CD4-positive, CD25-positive, alpha-beta regulatory T cell (primary cell): ENCODE measurements at regions not wholly inside any gene's neighbourhood (a gene's known extent, or its start where the extent isn't known, plus 50 kb on each side); places are given as distances from the start of the nearest gene placed in this dataset.
"Not testable (repeated sequence)": the region's sequence is repeated elsewhere in the genome, so short reads cannot be mapped to it uniquely, and the experiment has no call there.

Experiments
- ATAC-seq, 2 donors: fragments of 150-1000 bp; cut with Tn5 transposase; one replicate each; pipeline ENCODE4 v1.10.0; 2021; ENCODE audit warnings: low read depth in 2 of 2, moderate number of reproducible peaks in 2 of 2, moderate library complexity in 1 of 2
- DNase-seq, 3 donors: peaks; one replicate each; pipeline versions ENCODE4 v3.0.0 to v3.0.0-alpha.2; 2012 to 2022; ENCODE audit warnings: mixed read lengths in 1 of 3
- H3K27ac ChIP-seq: one replicate; pipeline ENCODE4 v1.7.0; 2013; ENCODE audit warnings: mild to moderate bottlenecking, low read length; ENCODE audit not compliant: insufficient read depth, poor library complexity, severe bottlenecking
- H3K27me3 ChIP-seq: one replicate; pipeline ENCODE4 v1.7.0; 2013; ENCODE audit warnings: low read length; ENCODE audit not compliant: control insufficient read depth, insufficient read depth
- H3K36me3 ChIP-seq: one replicate; pipeline ENCODE4 v1.7.0; 2013; ENCODE audit warnings: mild to moderate bottlenecking, low read length, moderate library complexity; ENCODE audit not compliant: control insufficient read depth, insufficient read depth
- H3K4me1 ChIP-seq: 2 replicates; pipeline ENCODE4 v1.7.0; 2013; ENCODE audit warnings: mild to moderate bottlenecking, low read length; ENCODE audit not compliant: insufficient read depth, control insufficient read depth, poor library complexity, severe bottlenecking
- H3K4me3 ChIP-seq: one replicate; pipeline ENCODE4 v1.7.0; 2013; ENCODE audit warnings: low read depth, mild to moderate bottlenecking, low read length, moderate library complexity
- H3K9me3 ChIP-seq, 2 experiments: 1 replicate in 1 of 2; 2 replicates in 1 of 2; pipeline ENCODE4 v1.7.0; 2013; ENCODE audit warnings: low read length in 2 of 2, mild to moderate bottlenecking in 1 of 2, moderate library complexity in 1 of 2; ENCODE audit not compliant: control insufficient read depth in 2 of 2
- H3K27ac Mint-ChIP-seq, 3 donors: one replicate each; pipeline ENCODE4 v1.8.0; 2020 to 2022; ENCODE audit warnings: mild to moderate bottlenecking in 3 of 3, mixed read lengths in 3 of 3, moderate library complexity in 2 of 3
- H3K27me3 Mint-ChIP-seq: one replicate; pipeline ENCODE4 v1.8.0; 2022; ENCODE audit warnings: mild to moderate bottlenecking, mixed read lengths
- H3K36me3 Mint-ChIP-seq: one replicate; pipeline ENCODE4 v1.8.0; 2020; ENCODE audit warnings: mixed read lengths
- H3K4me1 Mint-ChIP-seq, 4 donors: one replicate each; pipeline ENCODE4 v1.8.0; 2020 to 2022; ENCODE audit warnings: mixed read lengths in 4 of 4, mild to moderate bottlenecking in 1 of 4
- H3K4me3 Mint-ChIP-seq, 4 donors: one replicate each; pipeline ENCODE4 v1.8.0; 2020 to 2022; ENCODE audit warnings: mild to moderate bottlenecking in 4 of 4, mixed read lengths in 4 of 4, moderate library complexity in 3 of 4
- H3K9me3 Mint-ChIP-seq, 7 donors: one replicate each; pipeline ENCODE4 v1.8.0; 2020 to 2022; ENCODE audit warnings: mixed read lengths in 7 of 7, mild to moderate bottlenecking in 3 of 7, moderate library complexity in 2 of 7

DNA sequence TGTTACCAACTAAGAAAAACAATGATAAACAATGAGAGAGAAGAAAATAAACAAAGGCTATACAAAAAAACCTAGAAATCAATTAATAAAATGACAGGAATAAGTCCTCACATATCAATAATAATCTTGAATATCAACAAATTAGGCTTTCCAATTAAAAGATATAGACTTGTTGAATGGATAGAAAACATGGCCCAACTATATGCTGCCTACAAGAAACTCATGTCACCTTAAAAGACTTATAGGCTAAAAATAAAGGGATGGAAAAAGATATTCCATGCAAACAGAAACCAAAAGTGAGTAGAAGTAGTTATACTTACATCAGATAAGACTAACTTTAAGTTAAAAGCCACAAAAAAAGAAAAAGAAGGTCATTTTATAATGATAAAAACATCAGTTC, 183.9 kb downstream of the MYRFL start:
- H3K4me1 ChIP-seq: no peaks in the 10 kb centered on the region
- Mint-ChIP-seq H3K36me3 (peaks cover 3% of the 10 kb centered on the region), H3K4me1 (no peaks in the 10 kb centered on the region), H3K27me3 (peaks cover 4% of the 10 kb centered on the region), H3K9me3 (peaks cover 3 to 45% (median 10%) of the 10 kb centered on the region in 7 donors), H3K4me3 (no peak overlapping the region), H3K27ac (no peak overlapping the region)
- no peak overlapping the region for H3K27ac ChIP-seq
- H3K27me3 ChIP-seq: no peaks in the 10 kb centered on the region
- H3K4me3 ChIP-seq: no peak overlapping the region
- ATAC-seq (no peak), DNase-seq (no peak)
- peaks cover 6 to 22% of the 10 kb centered on the region in 2 experiments for H3K9me3 ChIP-seq
- no peaks in the 10 kb centered on the region for H3K36me3 ChIP-seq

- no peak for ATAC-seq
- peaks cover 6 to 18% of the 10 kb centered on the region in 2 experiments for H3K9me3 ChIP-seq
- H3K27me3 ChIP-seq: no peaks in the 10 kb centered on the region
- DNase-seq: no peak
- H3K4me1 ChIP-seq: no peaks in the 10 kb centered on the region
- Mint-ChIP-seq H3K9me3 (peaks cover 3 to 39% (median 10%) of the 10 kb centered on the region in 7 donors), H3K36me3 (peaks cover 3% of the 10 kb centered on the region), H3K4me1 (no peaks in the 10 kb centered on the region), H3K4me3 (no peak overlapping the region), H3K27ac (no peak overlapping the region), H3K27me3 (peaks cover 4% of the 10 kb centered on the region)
- no peak overlapping the region for H3K27ac ChIP-seq
- no peak overlapping the region for H3K4me3 ChIP-seq
- no peaks in the 10 kb centered on the region for H3K36me3 ChIP-seq
Measured at GRCh38 chr12:70011353-70011752, 186.3 kb downstream of the MYRFL start.

- H3K36me3 Mint-ChIP-seq, H3K27me3 Mint-ChIP-seq, H3K4me3 ChIP-seq, H3K4me1 Mint-ChIP-seq, H3K36me3 ChIP-seq, H3K4me3 Mint-ChIP-seq, H3K27ac Mint-ChIP-seq, H3K9me3 ChIP-seq, H3K27me3 ChIP-seq, H3K4me1 ChIP-seq, H3K27ac ChIP-seq, DNase-seq, ATAC-seq: not testable (repeated sequence)
- peaks cover 3 to 30% (median 10%) of the 10 kb centered on the region in 7 donors for H3K9me3 Mint-ChIP-seq
Measured at GRCh38 chr12:70013016-70013415, 188.0 kb downstream of the MYRFL start.

DNA sequence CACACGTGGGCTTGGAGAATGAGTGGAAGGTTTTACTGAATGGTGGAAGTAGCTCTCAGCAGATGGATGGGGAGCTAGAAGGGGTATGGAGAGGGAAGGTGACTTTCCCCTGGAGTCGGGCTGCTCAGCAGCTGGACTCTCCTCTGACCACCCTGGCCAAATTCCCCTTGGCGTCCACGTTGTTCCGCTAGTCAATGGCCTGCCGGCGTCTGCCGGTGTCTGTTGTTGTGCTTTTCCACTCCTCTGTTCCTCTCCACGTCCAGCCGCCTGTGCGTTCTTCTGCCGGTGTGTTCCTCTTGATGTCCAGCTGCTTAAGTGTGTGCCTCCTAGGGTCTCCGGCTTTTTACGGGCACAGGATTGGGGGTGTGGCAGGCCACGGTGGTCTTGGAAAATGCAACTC, 203.5 kb downstream of the MYRFL start:
- Mint-ChIP-seq H3K36me3 (no peaks in the 10 kb centered on the region), H3K4me1 (no peaks in the 10 kb centered on the region), H3K27ac (no peak overlapping the region), H3K27me3 (no peaks in the 10 kb centered on the region), H3K9me3 (peaks cover 0 to 8% (median 0%) of the 10 kb centered on the region in 7 donors), H3K4me3 (no peak overlapping the region)
- Histone ChIP-seq H3K27me3 (no peaks in the 10 kb centered on the region), H3K4me1 (no peaks in the 10 kb centered on the region), H3K4me3 (no peak overlapping the region), H3K27ac (no peak overlapping the region), H3K36me3 (no peaks in the 10 kb centered on the region), H3K9me3 (no peaks in the 10 kb centered on the region)
- no peak for DNase-seq
- no peak for ATAC-seq

DNA sequence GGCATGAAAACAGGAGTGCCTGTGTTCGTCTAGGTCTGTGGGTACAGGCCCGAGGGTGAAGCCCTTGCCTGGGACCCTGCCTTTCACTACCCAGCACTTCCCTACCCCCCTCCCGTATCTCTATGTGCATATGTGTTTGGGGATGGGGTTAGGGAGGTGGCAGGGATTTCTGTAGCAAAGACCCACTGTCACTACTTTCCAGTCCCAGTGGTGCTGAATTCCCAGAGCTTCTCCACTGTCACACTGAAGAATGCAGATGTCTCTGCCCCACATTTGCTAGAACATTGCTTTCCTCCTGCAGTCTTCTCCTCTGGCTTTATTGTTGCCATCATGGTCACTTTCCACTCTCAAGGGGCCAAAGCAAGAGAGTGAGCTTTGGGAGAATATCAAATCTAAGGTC, 203.9 kb downstream of the MYRFL start:
- Histone ChIP-seq H3K4me1 (no peaks in the 10 kb centered on the region), H3K27ac (no peak overlapping the region), H3K36me3 (no peaks in the 10 kb centered on the region), H3K9me3 (no peaks in the 10 kb centered on the region), H3K4me3 (no peak overlapping the region), H3K27me3 (no peaks in the 10 kb centered on the region)
- no peak overlapping the region for H3K4me3 Mint-ChIP-seq
- ATAC-seq: no peak
- no peak overlapping the region for H3K27ac Mint-ChIP-seq
- H3K27me3 Mint-ChIP-seq: peaks cover under 1% of the 10 kb centered on the region
- H3K9me3 Mint-ChIP-seq: peaks cover 0 to 8% (median 0%) of the 10 kb centered on the region in 7 donors
- no peaks in the 10 kb centered on the region for H3K36me3 Mint-ChIP-seq
- no peaks in the 10 kb centered on the region for H3K4me1 Mint-ChIP-seq
- no peak for DNase-seq

DNA sequence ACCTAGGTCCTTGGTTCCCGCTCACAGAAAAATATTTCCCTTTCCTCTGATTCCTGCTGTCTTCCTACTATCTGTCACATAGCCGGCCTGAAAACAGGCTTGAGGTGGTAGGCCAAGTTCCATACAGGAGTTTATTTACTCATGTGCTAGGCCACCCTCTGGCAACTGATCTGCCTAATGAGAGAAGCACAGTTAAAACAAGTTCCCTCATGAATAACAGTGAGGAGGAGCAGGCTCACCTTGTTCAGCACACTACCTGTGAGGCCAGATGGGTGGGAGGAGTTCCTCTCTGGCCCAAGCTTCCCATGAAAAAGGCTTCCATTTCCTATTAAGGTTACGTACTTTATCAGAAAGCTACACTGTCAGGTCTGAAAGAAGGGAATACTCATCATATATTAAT, 206.0 kb downstream of the MYRFL start:
- H3K9me3 ChIP-seq: no peaks in the 10 kb centered on the region
- H3K4me3 ChIP-seq: no peak overlapping the region
- Mint-ChIP-seq H3K9me3 (peaks cover 0 to 6% (median 0%) of the 10 kb centered on the region in 7 donors), H3K4me3 (no peak overlapping the region), H3K27me3 (peaks cover 5% of the 10 kb centered on the region), H3K4me1 (no peaks in the 10 kb centered on the region), H3K36me3 (no peaks in the 10 kb centered on the region), H3K27ac (no peak overlapping the region)
- ATAC-seq (no peak), DNase-seq (no peak)
- H3K27me3 ChIP-seq: no peaks in the 10 kb centered on the region
- no peaks in the 10 kb centered on the region for H3K4me1 ChIP-seq
- no peaks in the 10 kb centered on the region for H3K36me3 ChIP-seq
- no peak overlapping the region for H3K27ac ChIP-seq

DNA sequence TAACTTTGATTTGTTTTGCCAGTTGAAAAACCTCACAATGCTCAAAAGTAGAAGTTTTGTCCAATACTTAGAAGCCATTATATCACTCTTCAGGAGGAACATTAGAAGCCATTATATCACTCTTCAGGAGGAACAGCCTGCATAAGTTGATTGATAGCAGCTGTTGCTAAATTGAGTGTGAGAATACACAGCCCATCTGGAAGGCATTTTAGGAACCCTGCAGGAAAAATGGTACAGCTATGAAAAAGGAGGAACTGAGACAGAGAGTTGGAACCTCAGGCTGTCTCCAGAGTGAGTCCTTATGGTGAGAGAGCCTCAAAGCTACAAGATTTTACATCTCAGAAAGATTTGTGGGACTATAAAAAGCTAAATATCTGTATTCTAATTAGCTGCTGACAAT, 207.0 kb downstream of the MYRFL start:
- no peak for ATAC-seq
- H3K4me3 ChIP-seq: no peak overlapping the region
- H3K27me3 ChIP-seq: no peaks in the 10 kb centered on the region
- H3K27ac ChIP-seq: no peak overlapping the region
- no peaks in the 10 kb centered on the region for H3K4me1 ChIP-seq
- Mint-ChIP-seq H3K27me3 (peaks cover 5% of the 10 kb centered on the region), H3K4me1 (no peaks in the 10 kb centered on the region), H3K9me3 (peaks cover 0 to 2% (median 0%) of the 10 kb centered on the region in 7 donors), H3K36me3 (no peaks in the 10 kb centered on the region), H3K27ac (no peak overlapping the region), H3K4me3 (no peak overlapping the region)
- DNase-seq: no peak
- H3K9me3 ChIP-seq: no peaks in the 10 kb centered on the region
- H3K36me3 ChIP-seq: no peaks in the 10 kb centered on the region

- Histone ChIP-seq H3K27me3 (no peaks in the 10 kb centered on the region), H3K27ac (no peak overlapping the region), H3K4me3 (no peak overlapping the region), H3K4me1 (no peaks in the 10 kb centered on the region), H3K36me3 (no peaks in the 10 kb centered on the region), H3K9me3 (no peaks in the 10 kb centered on the region)
- DNase-seq (no peak), ATAC-seq (no peak)
- Mint-ChIP-seq H3K27ac (no peak overlapping the region), H3K4me3 (no peak overlapping the region), H3K9me3 (peaks cover 0 to 2% (median 0%) of the 10 kb centered on the region in 7 donors), H3K27me3 (peaks cover 5% of the 10 kb centered on the region), H3K36me3 (no peaks in the 10 kb centered on the region), H3K4me1 (no peaks in the 10 kb centered on the region)
Measured at GRCh38 chr12:70033310-70033709, 208.3 kb downstream of the MYRFL start.
